Fibroblast of the conjunctiva (primary cell): ENCODE measurements at regions not wholly inside any gene's neighbourhood (a gene's known extent, or its start where the extent isn't known, plus 50 kb on each side); places are given as distances from the start of the nearest gene placed in this dataset.
"Not testable (repeated sequence)": the region's sequence is repeated elsewhere in the genome, so short reads cannot be mapped to it uniquely, and the experiment has no call there.

Experiments
- DNase-seq: peaks from one replicate; pipeline ENCODE4 v3.0.0-alpha.2; 2010; ENCODE audit warnings: low read depth

DNA sequence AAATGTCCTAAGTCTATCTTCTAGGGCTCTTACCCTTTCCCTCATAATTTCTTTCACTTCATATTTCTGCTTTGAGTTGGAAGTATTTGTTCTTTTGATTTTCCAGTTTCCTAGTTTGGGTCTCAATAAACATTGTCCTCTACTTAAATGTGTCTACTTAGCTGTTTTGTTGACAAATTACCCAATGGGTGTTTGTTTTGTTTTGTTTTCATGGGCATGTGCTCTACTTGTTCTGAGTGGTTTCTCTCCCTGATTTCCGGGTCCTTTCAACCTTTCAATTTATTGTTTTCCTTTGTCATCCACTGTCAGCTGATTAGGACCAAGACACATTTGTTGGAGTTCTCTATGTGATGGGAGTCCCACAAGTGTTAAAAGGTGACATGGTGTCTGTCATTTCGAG is 1181.4 kb downstream of the RPA4 start:
- DNase-seq = no peak

GRCh38 chrX:98067611-98068010 is 1183.9 kb downstream of the RPA4 start:
- DNase-seq = no peak

DNA sequence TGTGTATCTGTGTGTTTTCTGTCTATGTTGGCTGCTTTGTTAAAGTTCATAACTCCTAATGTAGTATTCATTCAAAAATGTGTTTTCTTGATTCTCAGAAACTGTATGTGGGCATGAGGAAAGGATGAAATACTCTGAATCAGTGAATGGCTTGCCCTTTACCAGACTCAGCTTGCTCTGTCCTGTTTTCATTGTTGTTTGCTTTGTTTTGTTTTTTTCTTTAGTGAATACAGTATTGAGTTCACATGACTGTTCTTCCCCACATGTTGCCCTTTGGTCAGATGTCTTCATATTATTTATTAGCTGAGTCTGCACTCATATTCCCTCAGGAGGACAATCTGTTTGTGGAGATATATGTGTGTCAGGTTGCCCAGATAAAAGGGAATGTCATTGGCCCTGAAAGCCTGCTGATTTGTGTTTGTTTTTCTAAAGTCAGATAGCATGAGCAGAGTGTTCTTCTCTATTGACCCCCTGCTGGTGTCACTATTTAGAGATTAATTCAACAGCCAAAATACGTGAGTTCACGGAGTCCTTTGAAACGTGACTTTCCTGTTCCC is 1184.4 kb downstream of the RPA4 start:
- no peak for DNase-seq

DNA sequence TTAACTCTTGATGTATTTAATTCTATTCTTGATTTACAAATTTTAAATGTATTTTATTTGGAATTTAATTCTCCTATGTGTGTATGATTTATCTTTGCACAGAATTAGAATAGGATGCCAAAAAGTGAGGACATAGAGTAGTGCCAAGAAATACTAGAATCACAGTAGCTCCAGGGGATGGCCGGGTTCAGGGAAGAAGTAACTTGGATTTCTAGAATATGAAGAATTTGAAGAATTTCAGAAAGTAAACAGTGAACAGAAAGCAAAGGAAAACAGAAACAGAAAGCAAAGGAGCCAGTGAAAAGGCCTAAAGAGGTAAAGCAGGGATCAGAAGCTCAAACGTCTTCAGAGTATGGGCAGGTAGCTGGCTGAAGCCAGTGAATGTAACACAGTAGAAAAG is 1187.6 kb downstream of the RPA4 start:
- DNase-seq = no peak

DNA sequence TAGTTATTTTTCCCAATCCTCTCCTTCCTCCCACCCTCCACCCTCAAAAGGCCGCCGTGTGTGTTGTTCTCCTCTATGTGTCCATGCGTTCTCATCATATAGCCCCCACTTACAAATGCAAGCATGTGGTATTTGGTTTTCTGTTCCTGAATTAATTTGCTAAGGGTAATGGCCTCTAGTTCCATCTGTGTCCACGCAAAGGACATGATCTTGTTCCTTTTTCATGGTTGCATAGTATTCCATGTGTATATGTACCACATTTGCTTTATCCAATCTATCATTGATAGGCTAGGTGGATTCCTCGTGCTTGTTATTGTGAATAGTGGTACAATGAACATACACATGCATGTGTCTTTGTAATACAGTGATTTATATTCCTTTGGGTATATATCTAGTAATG is 1193.7 kb downstream of the RPA4 start:
- no peak for DNase-seq

DNA sequence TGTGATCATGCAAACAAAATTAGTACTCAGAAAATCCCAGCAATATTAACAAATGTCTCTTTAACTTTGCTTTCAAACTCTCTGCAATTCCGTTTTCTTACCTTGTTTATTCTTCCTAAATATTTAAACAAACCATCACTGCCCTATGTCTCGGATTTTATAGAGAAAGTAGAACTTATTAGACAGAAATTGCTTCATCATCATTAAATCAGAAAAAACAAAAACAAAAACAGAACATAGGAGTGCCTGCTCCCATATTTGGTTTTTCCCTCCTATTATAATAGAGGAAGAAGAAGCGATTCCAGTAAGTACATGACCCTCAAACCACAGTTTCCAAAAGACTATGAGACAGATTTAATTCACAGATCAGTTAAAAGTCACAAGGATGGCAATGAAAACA is 1228.0 kb downstream of the RPA4 start:
- no peak for DNase-seq

DNA sequence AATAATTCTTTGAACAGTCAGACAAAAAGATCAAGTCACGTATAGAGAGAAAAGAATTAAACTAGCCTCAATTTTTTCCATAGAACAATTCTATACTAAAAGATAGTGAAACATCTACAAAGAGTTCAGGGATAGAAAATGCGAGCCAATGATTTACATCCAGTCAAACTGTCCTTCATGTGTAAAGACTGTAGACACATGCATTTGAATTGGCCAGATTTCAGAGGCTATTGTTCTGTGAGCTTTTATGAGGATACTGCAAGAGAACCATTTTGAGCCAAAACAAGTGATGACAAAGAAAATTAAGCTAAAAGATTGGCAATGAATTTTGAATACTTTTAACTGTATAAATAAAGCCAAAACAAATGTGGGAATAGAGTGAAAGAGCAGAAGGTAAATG is 1230.3 kb downstream of the RPA4 start:
- no peak for DNase-seq

DNA sequence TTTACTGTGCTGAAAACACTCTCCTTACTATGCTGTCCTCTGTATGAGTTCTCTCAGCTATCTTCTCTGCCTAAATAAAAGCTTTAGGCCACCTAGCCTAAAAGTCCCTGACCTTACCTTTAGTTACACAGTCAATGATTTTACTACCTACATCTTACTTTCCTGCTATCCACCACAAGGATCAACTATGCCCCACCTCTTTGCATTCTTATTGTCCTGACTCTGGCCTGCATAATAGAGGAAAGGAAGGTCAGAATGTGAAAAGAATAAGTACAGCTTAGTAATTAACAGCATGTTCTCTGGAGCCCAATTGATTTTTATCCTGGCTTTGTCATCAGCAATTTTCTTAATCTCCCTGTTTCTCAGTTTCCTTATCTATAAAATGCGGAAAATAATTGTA is 1257.8 kb downstream of the RPA4 start:
- DNase-seq = no peak

DNA sequence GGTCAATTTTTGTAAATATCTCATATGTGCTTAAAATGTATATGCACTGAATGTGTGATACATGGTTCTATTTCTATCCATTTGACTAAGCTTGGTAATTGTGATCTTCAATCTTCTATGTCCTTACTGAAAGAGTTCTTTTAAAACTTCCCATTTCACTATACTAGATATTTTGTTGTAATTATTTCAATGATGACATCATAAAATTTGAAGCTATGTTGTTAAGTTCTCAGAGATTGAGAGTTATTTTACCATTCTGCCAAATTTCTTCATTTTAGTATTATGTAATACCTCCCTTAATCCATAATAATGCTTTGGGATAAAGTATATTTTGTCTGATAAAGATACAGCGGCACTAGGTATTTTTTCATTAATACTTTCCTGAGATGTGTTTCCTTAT is 1307.3 kb downstream of the RPA4 start:
- DNase-seq = no peak

GRCh38 chrX:98194036-98194435 is 1310.3 kb downstream of the RPA4 start:
- no peak for DNase-seq

GRCh38 chrX:98203800-98204199 is 1320.1 kb downstream of the RPA4 start:
- DNase-seq = no peak

- no peak for DNase-seq
These were observed 1324.2 kb downstream of the RPA4 start for GRCh38 chrX:98207947-98208346.

DNA sequence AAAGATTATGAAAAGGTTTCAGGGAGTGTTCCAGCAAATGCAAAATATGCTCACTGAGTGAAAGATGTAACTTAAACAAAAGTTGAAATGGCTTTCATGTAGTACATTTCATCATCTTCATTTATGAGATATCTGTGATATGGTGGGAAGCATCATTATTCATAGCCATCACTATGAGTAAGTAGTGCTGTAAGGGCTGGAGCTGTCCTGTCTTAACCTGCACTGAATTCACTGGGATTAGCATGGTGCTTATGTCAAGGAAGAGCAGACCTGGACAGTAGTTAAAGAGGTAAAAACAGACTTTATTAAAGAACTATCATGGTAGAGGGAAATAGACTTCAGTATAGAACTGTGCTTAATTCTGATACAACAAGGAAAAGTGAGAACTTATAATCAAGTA is 1347.3 kb downstream of the RPA4 start:
- no peak for DNase-seq

DNA sequence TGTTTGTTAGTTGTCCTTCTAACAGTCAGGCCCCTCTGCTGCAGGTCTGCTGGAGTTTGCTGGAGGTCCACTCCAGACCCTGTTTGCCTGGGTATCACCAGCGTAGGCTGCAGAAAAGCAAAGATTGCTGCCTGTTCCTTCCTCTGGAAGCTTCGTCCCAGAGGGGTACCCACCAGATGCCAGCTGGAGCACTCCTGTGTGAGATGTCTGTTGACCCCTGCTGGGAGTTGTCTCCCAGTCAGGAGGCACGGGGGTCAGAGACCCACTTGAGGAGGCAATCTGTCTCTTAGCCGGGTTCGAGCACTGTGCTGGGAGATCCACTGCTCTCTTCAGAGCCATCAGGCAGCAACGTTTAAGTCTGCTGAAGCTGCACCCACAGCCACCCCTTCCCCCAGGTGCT is 1356.4 kb downstream of the RPA4 start:
- not testable (repeated sequence) for DNase-seq

- DNase-seq = no peak
These were observed 1379.4 kb downstream of the RPA4 start for GRCh38 chrX:98263135-98263534.

DNA sequence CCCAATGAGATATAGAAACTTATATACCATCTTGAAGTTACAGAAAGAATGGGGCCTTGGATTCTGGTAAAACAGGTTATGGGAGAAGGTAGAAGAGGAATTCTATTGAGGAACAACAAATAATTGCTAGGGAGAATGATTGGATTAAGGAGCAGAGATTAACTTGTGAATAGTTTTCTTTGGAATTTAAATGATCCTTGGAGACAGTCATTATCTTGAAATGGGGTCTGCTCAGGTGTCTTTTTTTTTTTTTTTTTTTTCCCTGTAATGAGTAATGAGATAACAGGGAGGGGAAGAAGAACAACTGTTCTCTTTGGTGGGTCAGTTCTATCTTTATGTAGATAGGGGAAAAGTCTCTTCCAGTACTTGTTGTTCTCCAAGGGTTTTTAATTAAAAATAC is 1406.0 kb downstream of the RPA4 start:
- no peak for DNase-seq

GRCh38 chrX:98294310-98294709 is 1410.6 kb downstream of the RPA4 start:
- no peak for DNase-seq

GRCh38 chrX:98296129-98296528 is 1412.4 kb downstream of the RPA4 start:
- no peak for DNase-seq

- no peak for DNase-seq
These were observed 1416.1 kb downstream of the RPA4 start for GRCh38 chrX:98299785-98300184.

GRCh38 chrX:98300536-98300935 is 1416.8 kb downstream of the RPA4 start:
- not testable (repeated sequence) for DNase-seq

GRCh38 chrX:98331407-98331806 is 1447.7 kb downstream of the RPA4 start:
- no peak for DNase-seq

DNA sequence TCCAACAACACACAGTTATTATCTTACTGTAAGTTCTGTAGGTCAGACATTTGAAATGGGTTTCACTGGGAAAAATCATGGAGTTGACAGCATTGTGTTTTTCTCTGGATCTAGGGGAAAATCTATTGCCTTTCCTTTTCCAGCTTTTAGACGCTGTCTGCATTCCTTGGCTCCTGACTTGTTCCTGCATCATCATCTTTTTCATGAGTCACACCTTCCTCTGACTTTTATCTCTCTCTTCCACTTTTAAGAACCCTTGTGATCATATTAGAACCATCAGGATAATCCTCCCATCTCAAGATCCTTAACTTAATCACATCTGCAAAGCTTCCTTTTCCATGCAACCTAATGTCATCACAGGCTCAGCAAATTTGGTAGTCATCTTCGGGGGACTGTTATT is 1454.8 kb downstream of the RPA4 start:
- DNase-seq = no peak

DNA sequence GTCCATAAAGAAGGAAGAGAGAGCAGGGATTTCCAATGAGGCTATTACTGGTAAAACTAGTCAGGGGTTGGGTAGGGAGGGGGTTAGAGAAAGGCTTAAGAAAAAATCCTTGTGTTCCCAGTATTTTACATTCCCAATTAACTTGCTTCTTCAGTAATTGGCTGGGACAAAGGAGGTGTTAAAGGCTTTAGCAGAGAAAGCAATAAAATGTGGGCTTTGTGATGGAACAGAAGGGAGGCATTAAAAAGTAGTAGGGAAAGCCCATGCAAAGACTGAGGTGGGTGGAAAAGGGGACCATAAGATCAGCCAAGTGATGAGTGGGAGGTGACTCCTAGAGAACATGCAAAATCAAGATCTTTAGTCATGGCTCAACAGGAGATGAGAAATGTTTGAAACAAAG is 1467.2 kb downstream of the RPA4 start:
- DNase-seq = no peak

DNA sequence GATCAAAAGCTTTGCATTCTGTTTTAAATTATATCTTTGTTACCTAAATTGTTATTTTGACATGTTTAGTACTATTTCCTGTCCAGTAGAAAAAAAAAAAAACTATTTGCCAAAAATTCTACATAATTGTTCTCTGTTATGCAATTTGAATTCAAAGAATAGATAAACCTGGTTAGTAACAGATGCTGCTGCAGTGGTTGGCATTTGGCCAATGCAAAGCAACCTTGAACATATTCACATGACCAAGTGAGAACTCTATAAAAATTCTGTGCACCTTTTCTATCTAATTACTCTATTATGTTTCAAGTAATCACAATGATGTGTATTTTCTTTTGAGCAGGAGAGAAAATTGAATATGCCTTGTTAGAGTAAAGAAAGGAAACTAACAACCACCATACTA is 1473.4 kb downstream of the RPA4 start:
- DNase-seq = no peak

- DNase-seq = no peak
These were observed 1478.9 kb downstream of the RPA4 start for GRCh38 chrX:98362630-98363029.
